ENCODE measurements at regions not wholly inside any gene's neighbourhood (a gene's known extent, or its start where the extent isn't known, plus 50 kb on each side); places are given as distances from the start of the nearest gene placed in this dataset.
"Not testable (repeated sequence)": the region's sequence is repeated elsewhere in the genome, so short reads cannot be mapped to it uniquely, and the experiment has no call there.

GRCh38 chr17:61539728-61540127 is 51.3 kb downstream of the NACA2 start:
- H3K27ac ChIP-seq (ENCODE audit: low read depth, low read length, poor library complexity, severe bottlenecking); H3K9me3 ChIP-seq (ENCODE audit: low read depth, low read length, poor library complexity, severe bottlenecking); H3K4me1 ChIP-seq (ENCODE audit: insufficient read depth, low read length, poor library complexity, severe bottlenecking); intact Hi-C loops (cut with micrococcal nuclease; ENCODE audit: unreplicated experiment); BruUV-seq (replicated peaks); H3K4me3 ChIP-seq (ENCODE audit: low read depth, low read length, poor library complexity, severe bottlenecking); H3K27me3 ChIP-seq (replicated peaks; ENCODE audit: insufficient read depth, low read depth, low read length, poor library complexity); DNase-seq (ENCODE audit: low spot score); CTCF ChIA-PET; H3K36me3 ChIP-seq (ENCODE audit: insufficient read depth, low read length, poor library complexity, severe bottlenecking); POLR2A ChIA-PET (ENCODE audit: low non-redundant PET): not testable (repeated sequence)

- Histone ChIP-seq H3K4me3 (ENCODE audit: low read depth, low read length, poor library complexity, severe bottlenecking) (no peak overlapping the region), H3K27me3 (replicated peaks; ENCODE audit: insufficient read depth, low read depth, low read length, poor library complexity) (no peaks in the 10 kb centered on the region), H3K36me3 (ENCODE audit: insufficient read depth, low read length, poor library complexity, severe bottlenecking) (no peaks in the 10 kb centered on the region), H3K4me1 (ENCODE audit: insufficient read depth, low read length, poor library complexity, severe bottlenecking) (no peaks in the 10 kb centered on the region), H3K9me3 (ENCODE audit: low read depth, low read length, poor library complexity, severe bottlenecking) (peaks cover 7% of the 10 kb centered on the region), H3K27ac (ENCODE audit: low read depth, low read length, poor library complexity, severe bottlenecking) (no peak overlapping the region)
- BruUV-seq (replicated peaks) = no TSS peak
- CTCF ChIA-PET = interaction anchor here (0.5 to 0.6 kb wide), 2 partner anchors 41 to 493 kb away, joined by 4 to 7 read pairs; no protein-coding TSS in a partner anchor
- TF ChIP-seq, protein P1, sequence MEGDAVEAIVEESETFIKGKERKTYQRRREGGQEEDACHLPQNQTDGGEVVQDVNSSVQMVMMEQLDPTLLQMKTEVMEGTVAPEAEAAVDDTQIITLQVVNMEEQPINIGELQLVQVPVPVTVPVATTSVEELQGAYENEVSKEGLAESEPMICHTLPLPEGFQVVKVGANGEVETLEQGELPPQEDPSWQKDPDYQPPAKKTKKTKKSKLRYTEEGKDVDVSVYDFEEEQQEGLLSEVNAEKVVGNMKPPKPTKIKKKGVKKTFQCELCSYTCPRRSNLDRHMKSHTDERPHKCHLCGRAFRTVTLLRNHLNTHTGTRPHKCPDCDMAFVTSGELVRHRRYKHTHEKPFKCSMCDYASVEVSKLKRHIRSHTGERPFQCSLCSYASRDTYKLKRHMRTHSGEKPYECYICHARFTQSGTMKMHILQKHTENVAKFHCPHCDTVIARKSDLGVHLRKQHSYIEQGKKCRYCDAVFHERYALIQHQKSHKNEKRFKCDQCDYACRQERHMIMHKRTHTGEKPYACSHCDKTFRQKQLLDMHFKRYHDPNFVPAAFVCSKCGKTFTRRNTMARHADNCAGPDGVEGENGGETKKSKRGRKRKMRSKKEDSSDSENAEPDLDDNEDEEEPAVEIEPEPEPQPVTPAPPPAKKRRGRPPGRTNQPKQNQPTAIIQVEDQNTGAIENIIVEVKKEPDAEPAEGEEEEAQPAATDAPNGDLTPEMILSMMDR (conservative IDR thresholded peaks at IDR 0.05; ENCODE audit: low read depth, low read length) = no peak
- no peak for TF ChIP-seq EZH2 (IDR thresholded peaks at IDR 0.05; ENCODE audit: borderline replicate concordance, low read depth, low read length, poor library complexity, severe bottlenecking)
- DNase-seq (ENCODE audit: low spot score) = no peak
- POLR2A ChIA-PET (ENCODE audit: low non-redundant PET) = no interaction called here
- intact Hi-C loops (cut with micrococcal nuclease; ENCODE audit: unreplicated experiment) = no loop called here
Measured at GRCh38 chr17:61538480-61538879, 52.5 kb downstream of the NACA2 start.

- BruUV-seq (replicated peaks) = no TSS peak
- intact Hi-C loops (cut with micrococcal nuclease; ENCODE audit: unreplicated experiment) = no loop called here
- no peaks in the 10 kb centered on the region for H3K27me3 ChIP-seq (replicated peaks; ENCODE audit: insufficient read depth, low read depth, low read length, poor library complexity)
- TF ChIP-seq EZH2 (IDR thresholded peaks at IDR 0.05; ENCODE audit: borderline replicate concordance, low read depth, low read length, poor library complexity, severe bottlenecking) = no peak
- TF ChIP-seq, protein P1 (conservative IDR thresholded peaks at IDR 0.05; ENCODE audit: low read depth, low read length) = no peak
- H3K36me3 ChIP-seq (ENCODE audit: insufficient read depth, low read length, poor library complexity, severe bottlenecking) = no peaks in the 10 kb centered on the region
- no peak overlapping the region for H3K27ac ChIP-seq (ENCODE audit: low read depth, low read length, poor library complexity, severe bottlenecking)
- ChIA-PET CTCF (no interaction called here), POLR2A (ENCODE audit: low non-redundant PET) (no interaction called here)
- no peak overlapping the region for H3K4me3 ChIP-seq (ENCODE audit: low read depth, low read length, poor library complexity, severe bottlenecking)
- no peak for DNase-seq (ENCODE audit: low spot score)
- H3K4me1 ChIP-seq (ENCODE audit: insufficient read depth, low read length, poor library complexity, severe bottlenecking) = no peaks in the 10 kb centered on the region
- peaks cover 7% of the 10 kb centered on the region for H3K9me3 ChIP-seq (ENCODE audit: low read depth, low read length, poor library complexity, severe bottlenecking)
Measured at GRCh38 chr17:61537264-61537771, 53.7 kb downstream of the NACA2 start.

DNA sequence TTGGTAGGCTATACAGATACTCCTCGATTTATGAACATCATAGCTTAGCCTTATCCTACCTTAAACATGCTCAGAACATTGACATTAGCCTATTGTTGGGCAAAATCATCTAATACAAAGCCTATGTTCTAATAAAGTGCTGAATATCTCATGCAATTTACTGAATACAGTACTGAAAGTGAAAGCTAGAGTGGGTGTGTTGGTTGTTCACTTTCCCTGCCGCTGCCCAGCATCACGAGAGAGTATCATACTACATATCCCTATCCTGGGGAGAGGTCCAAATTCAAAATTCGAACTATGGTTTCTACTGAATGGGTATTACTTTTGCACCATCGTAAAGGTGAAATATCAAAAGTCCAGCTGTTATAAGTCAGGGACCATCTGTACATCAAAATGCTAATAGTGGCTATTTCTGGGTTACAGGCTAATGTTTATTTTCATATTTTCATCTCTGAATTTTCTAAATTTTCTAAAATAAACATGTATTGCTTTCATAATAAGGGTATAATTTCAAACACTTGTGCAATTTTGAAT is 54.5 kb downstream of the NACA2 start:
- ChIA-PET CTCF (no interaction called here), POLR2A (ENCODE audit: low non-redundant PET) (no interaction called here)
- Histone ChIP-seq H3K27me3 (replicated peaks; ENCODE audit: insufficient read depth, low read depth, low read length, poor library complexity) (no peaks in the 10 kb centered on the region), H3K4me3 (ENCODE audit: low read depth, low read length, poor library complexity, severe bottlenecking) (no peak overlapping the region), H3K36me3 (ENCODE audit: insufficient read depth, low read length, poor library complexity, severe bottlenecking) (no peaks in the 10 kb centered on the region), H3K9me3 (ENCODE audit: low read depth, low read length, poor library complexity, severe bottlenecking) (peaks cover 7% of the 10 kb centered on the region), H3K4me1 (ENCODE audit: insufficient read depth, low read length, poor library complexity, severe bottlenecking) (no peaks in the 10 kb centered on the region), H3K27ac (ENCODE audit: low read depth, low read length, poor library complexity, severe bottlenecking) (no peak overlapping the region)
- TF ChIP-seq, protein P1 (conservative IDR thresholded peaks at IDR 0.05; ENCODE audit: low read depth, low read length) = no peak
- TF ChIP-seq EZH2 (IDR thresholded peaks at IDR 0.05; ENCODE audit: borderline replicate concordance, low read depth, low read length, poor library complexity, severe bottlenecking) = no peak
- intact Hi-C loops (cut with micrococcal nuclease; ENCODE audit: unreplicated experiment) = no loop called here
- no TSS peak for BruUV-seq (replicated peaks)
- no peak for DNase-seq (ENCODE audit: low spot score)
